ENCODE measurements at regions not wholly inside any gene's neighbourhood (a gene's known extent, or its start where the extent isn't known, plus 50 kb on each side); places are given as distances from the start of the nearest gene placed in this dataset.

DNA sequence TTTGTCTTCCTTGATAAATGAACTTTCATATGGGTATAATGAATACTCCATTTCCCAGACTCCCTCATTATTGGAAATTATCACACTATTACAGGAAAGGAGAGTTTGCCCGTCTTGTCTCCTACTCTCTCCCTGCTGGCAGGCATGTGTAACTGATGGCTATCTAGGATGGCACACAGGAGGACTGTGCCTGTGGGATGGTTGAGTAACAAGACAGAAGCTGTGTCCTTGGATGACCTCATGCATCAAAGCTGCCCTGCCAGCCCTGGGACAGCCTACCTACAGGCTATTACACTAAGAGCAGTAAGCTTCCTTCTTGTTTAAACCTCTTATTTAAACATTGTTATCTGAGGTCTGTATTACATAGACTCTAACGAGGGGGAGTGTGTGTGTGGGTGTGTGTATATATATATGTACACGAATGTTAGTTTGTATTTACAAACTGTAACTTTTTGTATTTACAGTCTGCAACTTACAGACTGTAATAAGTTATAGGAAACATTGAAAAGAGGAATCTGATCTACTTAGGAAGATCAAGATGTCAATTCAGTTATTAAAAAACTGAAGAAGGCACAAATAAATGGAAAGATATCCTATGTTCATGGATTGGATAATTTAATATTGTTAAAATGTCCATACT, 247.6 kb upstream of the ACO1 start (continued):
- TF ChIP-seq ZNF460 (CRISPR knock-in tag; IDR thresholded peaks at IDR 0.05; ENCODE audit: borderline replicate concordance): no peak
- TF ChIP-seq KAT8 (CRISPR knock-in tag; IDR thresholded peaks at IDR 0.05): peak; percentile 81
- TF ChIP-seq ZNF839 (CRISPR knock-in tag; IDR thresholded peaks at IDR 0.05; ENCODE audit: borderline replicate concordance): no peak
- TF ChIP-seq SNRNP70 (IDR thresholded peaks at IDR 0.05; ENCODE audit: low read depth, low read length): no peak
- peak; percentile 40 for TF ChIP-seq ZNF781 (CRISPR knock-in tag; IDR thresholded peaks at IDR 0.05; ENCODE audit: borderline replicate concordance, not compliant biosample characterization)
- no peak for TF ChIP-seq HOXA7 (CRISPR knock-in tag; IDR thresholded peaks at IDR 0.05)
- TF ChIP-seq TSC22D2 (CRISPR knock-in tag; IDR thresholded peaks at IDR 0.05; ENCODE audit: borderline replicate concordance): no peak
- no peak for TF ChIP-seq HMGA1 (CRISPR knock-in tag; conservative IDR thresholded peaks at IDR 0.05)
- TF ChIP-seq, protein P1, sequence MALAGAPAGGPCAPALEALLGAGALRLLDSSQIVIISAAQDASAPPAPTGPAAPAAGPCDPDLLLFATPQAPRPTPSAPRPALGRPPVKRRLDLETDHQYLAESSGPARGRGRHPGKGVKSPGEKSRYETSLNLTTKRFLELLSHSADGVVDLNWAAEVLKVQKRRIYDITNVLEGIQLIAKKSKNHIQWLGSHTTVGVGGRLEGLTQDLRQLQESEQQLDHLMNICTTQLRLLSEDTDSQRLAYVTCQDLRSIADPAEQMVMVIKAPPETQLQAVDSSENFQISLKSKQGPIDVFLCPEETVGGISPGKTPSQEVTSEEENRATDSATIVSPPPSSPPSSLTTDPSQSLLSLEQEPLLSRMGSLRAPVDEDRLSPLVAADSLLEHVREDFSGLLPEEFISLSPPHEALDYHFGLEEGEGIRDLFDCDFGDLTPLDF (CRISPR knock-in tag; IDR thresholded peaks at IDR 0.05): no peak
- TF ChIP-seq HES4 (CRISPR knock-in tag; IDR thresholded peaks at IDR 0.05; ENCODE audit: borderline replicate concordance): no peak
- no peak for TF ChIP-seq MTA3 (CRISPR knock-in tag; IDR thresholded peaks at IDR 0.05)
- TF ChIP-seq, protein P2, sequence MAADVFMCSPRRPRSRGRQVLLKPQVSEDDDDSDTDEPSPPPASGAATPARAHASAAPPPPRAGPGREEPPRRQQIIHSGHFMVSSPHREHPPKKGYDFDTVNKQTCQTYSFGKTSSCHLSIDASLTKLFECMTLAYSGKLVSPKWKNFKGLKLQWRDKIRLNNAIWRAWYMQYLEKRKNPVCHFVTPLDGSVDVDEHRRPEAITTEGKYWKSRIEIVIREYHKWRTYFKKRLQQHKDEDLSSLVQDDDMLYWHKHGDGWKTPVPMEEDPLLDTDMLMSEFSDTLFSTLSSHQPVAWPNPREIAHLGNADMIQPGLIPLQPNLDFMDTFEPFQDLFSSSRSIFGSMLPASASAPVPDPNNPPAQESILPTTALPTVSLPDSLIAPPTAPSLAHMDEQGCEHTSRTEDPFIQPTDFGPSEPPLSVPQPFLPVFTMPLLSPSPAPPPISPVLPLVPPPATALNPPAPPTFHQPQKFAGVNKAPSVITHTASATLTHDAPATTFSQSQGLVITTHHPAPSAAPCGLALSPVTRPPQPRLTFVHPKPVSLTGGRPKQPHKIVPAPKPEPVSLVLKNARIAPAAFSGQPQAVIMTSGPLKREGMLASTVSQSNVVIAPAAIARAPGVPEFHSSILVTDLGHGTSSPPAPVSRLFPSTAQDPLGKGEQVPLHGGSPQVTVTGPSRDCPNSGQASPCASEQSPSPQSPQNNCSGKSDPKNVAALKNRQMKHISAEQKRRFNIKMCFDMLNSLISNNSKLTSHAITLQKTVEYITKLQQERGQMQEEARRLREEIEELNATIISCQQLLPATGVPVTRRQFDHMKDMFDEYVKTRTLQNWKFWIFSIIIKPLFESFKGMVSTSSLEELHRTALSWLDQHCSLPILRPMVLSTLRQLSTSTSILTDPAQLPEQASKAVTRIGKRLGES (CRISPR knock-in tag; IDR thresholded peaks at IDR 0.05; ENCODE audit: borderline replicate concordance): no peak
- no peak for TF ChIP-seq MTA1 (CRISPR knock-in tag; IDR thresholded peaks at IDR 0.05; ENCODE audit: borderline replicate concordance)
- peak; percentile 94 for TF ChIP-seq CEBPG (CRISPR knock-in tag; IDR thresholded peaks at IDR 0.05)
- TF ChIP-seq RELA (CRISPR knock-in tag; IDR thresholded peaks at IDR 0.05): no peak
- TF ChIP-seq HIVEP1 (CRISPR knock-in tag; IDR thresholded peaks at IDR 0.05): no peak
- TF ChIP-seq TP53 (CRISPR knock-in tag; conservative IDR thresholded peaks at IDR 0.05): no peak
- TF ChIP-seq RAD21 (CRISPR knock-in tag; IDR thresholded peaks at IDR 0.05): peak; percentile 52; the same call in 1 of the 2 replicates
- TF ChIP-seq KDM6A (CRISPR knock-in tag; IDR thresholded peaks at IDR 0.05; ENCODE audit: low read depth): no peak
- TF ChIP-seq, protein P3, sequence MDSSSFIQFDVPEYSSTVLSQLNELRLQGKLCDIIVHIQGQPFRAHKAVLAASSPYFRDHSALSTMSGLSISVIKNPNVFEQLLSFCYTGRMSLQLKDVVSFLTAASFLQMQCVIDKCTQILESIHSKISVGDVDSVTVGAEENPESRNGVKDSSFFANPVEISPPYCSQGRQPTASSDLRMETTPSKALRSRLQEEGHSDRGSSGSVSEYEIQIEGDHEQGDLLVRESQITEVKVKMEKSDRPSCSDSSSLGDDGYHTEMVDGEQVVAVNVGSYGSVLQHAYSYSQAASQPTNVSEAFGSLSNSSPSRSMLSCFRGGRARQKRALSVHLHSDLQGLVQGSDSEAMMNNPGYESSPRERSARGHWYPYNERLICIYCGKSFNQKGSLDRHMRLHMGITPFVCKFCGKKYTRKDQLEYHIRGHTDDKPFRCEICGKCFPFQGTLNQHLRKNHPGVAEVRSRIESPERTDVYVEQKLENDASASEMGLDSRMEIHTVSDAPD (CRISPR knock-in tag; IDR thresholded peaks at IDR 0.05): no peak; the same call in 1 of the 2 replicates
- TF ChIP-seq, protein P4, sequence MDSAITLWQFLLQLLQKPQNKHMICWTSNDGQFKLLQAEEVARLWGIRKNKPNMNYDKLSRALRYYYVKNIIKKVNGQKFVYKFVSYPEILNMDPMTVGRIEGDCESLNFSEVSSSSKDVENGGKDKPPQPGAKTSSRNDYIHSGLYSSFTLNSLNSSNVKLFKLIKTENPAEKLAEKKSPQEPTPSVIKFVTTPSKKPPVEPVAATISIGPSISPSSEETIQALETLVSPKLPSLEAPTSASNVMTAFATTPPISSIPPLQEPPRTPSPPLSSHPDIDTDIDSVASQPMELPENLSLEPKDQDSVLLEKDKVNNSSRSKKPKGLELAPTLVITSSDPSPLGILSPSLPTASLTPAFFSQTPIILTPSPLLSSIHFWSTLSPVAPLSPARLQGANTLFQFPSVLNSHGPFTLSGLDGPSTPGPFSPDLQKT (CRISPR knock-in tag; IDR thresholded peaks at IDR 0.05; ENCODE audit: borderline replicate concordance): no peak
- no peak for TF ChIP-seq ZNF660 (CRISPR knock-in tag; IDR thresholded peaks at IDR 0.05; ENCODE audit: borderline replicate concordance, low read depth)
- TF ChIP-seq CHCHD3 (CRISPR knock-in tag; IDR thresholded peaks at IDR 0.05): no peak
- no peak for TF ChIP-seq ZNF709 (CRISPR knock-in tag; IDR thresholded peaks at IDR 0.05)
- peak; percentile 92 for TF ChIP-seq SKI (IDR thresholded peaks at IDR 0.05; ENCODE audit: partially characterized antibody)
- TF ChIP-seq ARNT2 (CRISPR knock-in tag; IDR thresholded peaks at IDR 0.05; ENCODE audit: low read depth): peak; percentile 76
